Right lobe of liver (tissue), 6 donors: ENCODE measurements at regions not wholly inside any gene's neighbourhood (a gene's known extent, or its start where the extent isn't known, plus 50 kb on each side); places are given as distances from the start of the nearest gene placed in this dataset.

Source experiments
- ATAC-seq, 4 donors: fragments of 200-7000 bp; cut with Tn5 transposase; one replicate each; pipeline ENCODE4 v1.9.1; 2020; ENCODE audit warnings: mild to moderate bottlenecking in 4 of 4, moderate library complexity in 4 of 4
- DNase-seq, 3 donors: peaks; one replicate each; pipeline ENCODE4 v3.0.0-alpha.2; 2020
- H3K27ac ChIP-seq, 3 donors: fragments of 200-600 bp; one replicate each; pipeline ENCODE4 v1.8.0; 2022
- H3K27me3 ChIP-seq, 2 donors: fragments of 200-600 bp; one replicate each; pipeline ENCODE4 v1.8.0; 2022
- H3K36me3 ChIP-seq, 4 donors: fragments of 200-600 bp; sonication (generic) in 1 of 4; one replicate each; pipeline versions ENCODE4 v1.5.1 to v1.8.0; 2017 to 2022; ENCODE audit warnings: control low read depth in 1 of 4
- H3K4me1 ChIP-seq, 4 donors: fragments of 200-600 bp; sonication (generic) in 1 of 4; one replicate each; pipeline versions ENCODE4 v1.5.1 to v1.8.0; 2017 to 2022; ENCODE audit warnings: control low read depth in 1 of 4
- H3K4me3 ChIP-seq, 3 donors: fragments of 200-600 bp; one replicate each; pipeline ENCODE4 v1.8.0; 2022
- H3K9me3 ChIP-seq, 4 donors: fragments of 200-600 bp; sonication (generic) in 1 of 4; one replicate each; pipeline versions ENCODE4 v1.5.1 to v1.8.0; 2017 to 2022; ENCODE audit warnings: control low read depth in 1 of 4
- POLR2A ChIP-seq: fragments of 450-650 bp; IDR thresholded peaks from one replicate; pipeline ENCODE4 v1.6.1; 2017; ENCODE audit warnings: antibody characterized with exemption, mild to moderate bottlenecking
- WGBS: methylation state at CpG from one replicate; pipeline ENCODE4 v1.1.6; 2018; ENCODE audit warnings: low coverage, low lambda C conversion rate; ENCODE audit not compliant: insufficient coverage; ENCODE audit errors: missing lambda C conversion rate; 5-methylcytosine and 5-hydroxymethylcytosine counted together
- intact Hi-C, 2 donors: fragments of 100-400 bp; cut with DNase I; formaldehyde crosslinking; loops; one replicate each; pipeline versions ENCODE4 v1.11.2 to v1.14.1; 2022
- TF ChIP-seq, protein P1 (sequence below), 4 donors: fragments of 200-600 bp in 3 of 4; fragments of 450-650 bp in 1 of 4; IDR thresholded peaks; one replicate each; pipeline versions ENCODE4 v1.5.1 to v1.8.0; 2016 to 2022; ENCODE audit warnings: antibody characterized with exemption in 4 of 4, mild to moderate bottlenecking in 2 of 4
- donor health status: DM: no; HTN: yes; CAD: no.
- donor health status: DM: no; HTN: no; CAD: no.
- donor health status: DM: no; HTN: no; CAD: no.
- donor health status: DM: no; HTN: yes; CAD: no.
- donor health status: DM: no; HTN: yes; CAD: no.

DNA sequence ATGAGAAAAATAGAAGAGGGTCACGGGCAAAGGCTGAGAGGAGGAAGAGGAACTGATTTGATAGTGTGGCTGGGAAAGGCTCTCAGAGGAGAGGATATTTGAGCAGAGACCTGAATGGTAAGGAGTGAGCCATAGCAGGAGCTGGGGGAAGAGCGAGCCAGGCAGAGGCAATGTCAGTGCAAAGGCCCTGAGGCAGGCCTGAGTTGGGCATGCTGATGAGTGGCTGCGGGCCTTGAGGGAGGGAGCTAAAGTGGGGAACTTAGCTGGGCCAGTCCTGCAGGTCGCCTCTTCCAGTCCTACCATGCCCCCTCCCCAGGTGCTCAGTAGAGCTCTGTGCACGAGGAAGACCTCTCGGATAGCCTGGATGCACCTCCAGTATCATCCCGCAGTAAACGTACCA, 55.4 kb upstream of the FGFR2 start:
- no peak overlapping the region for H3K27ac ChIP-seq
- no peaks in the 10 kb centered on the region for H3K27me3 ChIP-seq
- no peak for DNase-seq
- intact Hi-C loops = no loop called here
- H3K36me3 ChIP-seq = no peaks in the 10 kb centered on the region
- ATAC-seq = no peak
- H3K4me3 ChIP-seq = no peak overlapping the region
- no peaks in the 10 kb centered on the region for H3K9me3 ChIP-seq
- TF ChIP-seq, protein P1, sequence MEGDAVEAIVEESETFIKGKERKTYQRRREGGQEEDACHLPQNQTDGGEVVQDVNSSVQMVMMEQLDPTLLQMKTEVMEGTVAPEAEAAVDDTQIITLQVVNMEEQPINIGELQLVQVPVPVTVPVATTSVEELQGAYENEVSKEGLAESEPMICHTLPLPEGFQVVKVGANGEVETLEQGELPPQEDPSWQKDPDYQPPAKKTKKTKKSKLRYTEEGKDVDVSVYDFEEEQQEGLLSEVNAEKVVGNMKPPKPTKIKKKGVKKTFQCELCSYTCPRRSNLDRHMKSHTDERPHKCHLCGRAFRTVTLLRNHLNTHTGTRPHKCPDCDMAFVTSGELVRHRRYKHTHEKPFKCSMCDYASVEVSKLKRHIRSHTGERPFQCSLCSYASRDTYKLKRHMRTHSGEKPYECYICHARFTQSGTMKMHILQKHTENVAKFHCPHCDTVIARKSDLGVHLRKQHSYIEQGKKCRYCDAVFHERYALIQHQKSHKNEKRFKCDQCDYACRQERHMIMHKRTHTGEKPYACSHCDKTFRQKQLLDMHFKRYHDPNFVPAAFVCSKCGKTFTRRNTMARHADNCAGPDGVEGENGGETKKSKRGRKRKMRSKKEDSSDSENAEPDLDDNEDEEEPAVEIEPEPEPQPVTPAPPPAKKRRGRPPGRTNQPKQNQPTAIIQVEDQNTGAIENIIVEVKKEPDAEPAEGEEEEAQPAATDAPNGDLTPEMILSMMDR (IDR thresholded peaks at IDR 0.05) = no peak
- TF ChIP-seq POLR2A = no peak
- H3K4me1 ChIP-seq = no peaks in the 10 kb centered on the region
- WGBS = 76% methylated on average over 2 of the region's 8 CpGs

DNA sequence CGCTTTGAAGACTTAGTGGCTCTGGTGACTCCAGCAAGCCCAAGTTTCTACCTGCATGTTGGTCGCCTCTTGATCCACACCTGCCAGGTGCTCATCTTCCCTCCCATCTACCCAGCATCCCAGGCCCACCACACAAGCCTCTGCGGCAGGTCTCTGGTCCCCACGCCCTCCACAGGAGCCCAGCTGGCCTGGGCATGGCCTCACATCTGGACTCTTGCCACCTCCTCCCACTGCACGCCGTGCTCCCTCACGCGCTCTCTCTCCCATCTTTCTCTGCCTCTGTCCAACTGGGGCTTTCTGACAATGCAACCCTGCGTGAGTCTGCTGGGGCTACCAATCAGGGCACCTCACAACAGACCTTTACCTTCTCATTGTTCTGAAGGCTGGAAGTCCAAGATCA, 50.2 kb upstream of the FGFR2 start:
- no peak overlapping the region for H3K4me3 ChIP-seq
- H3K27ac ChIP-seq = no peak overlapping the region
- H3K9me3 ChIP-seq = no peaks in the 10 kb centered on the region
- intact Hi-C loops = no loop called here
- no peak for DNase-seq
- H3K36me3 ChIP-seq = no peaks in the 10 kb centered on the region
- TF ChIP-seq, protein P1 (IDR thresholded peaks at IDR 0.05) = no peak
- no peak for TF ChIP-seq POLR2A
- no peak for ATAC-seq
- no peaks in the 10 kb centered on the region for H3K4me1 ChIP-seq
- no peaks in the 10 kb centered on the region for H3K27me3 ChIP-seq
- WGBS = 73% methylated on average over 6 of the region's 9 CpGs

DNA sequence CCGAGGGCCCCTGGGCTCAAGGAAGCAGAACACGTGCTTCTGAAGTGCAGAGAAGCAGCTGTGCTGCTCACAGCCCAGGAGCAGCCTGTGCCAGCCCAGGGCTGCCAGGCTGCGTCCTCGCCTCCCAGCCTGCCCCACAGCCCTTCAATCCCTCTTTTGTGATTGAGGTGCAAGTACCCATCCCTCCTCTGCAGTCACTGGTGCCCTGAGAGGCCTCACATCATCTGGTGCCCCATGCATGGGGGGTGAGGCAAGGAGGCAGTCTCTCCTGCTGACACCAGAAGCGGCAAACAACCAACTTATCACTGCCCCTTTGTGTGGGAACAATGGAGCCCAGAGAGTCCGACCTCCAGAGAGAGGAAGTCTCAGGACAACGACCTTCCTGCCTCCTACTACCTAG, 49.8 kb upstream of the FGFR2 start:
- DNase-seq = no peak
- ATAC-seq = no peak
- WGBS = 11% methylated on average over 3 of the region's 7 CpGs
- Histone ChIP-seq H3K36me3 (no peaks in the 10 kb centered on the region), H3K27me3 (no peaks in the 10 kb centered on the region), H3K27ac (no peak overlapping the region), H3K4me3 (no peak overlapping the region), H3K4me1 (no peaks in the 10 kb centered on the region), H3K9me3 (no peaks in the 10 kb centered on the region)
- intact Hi-C loops = no loop called here
- TF ChIP-seq, protein P1 (IDR thresholded peaks at IDR 0.05) = no peak
- TF ChIP-seq POLR2A = no peak
